CD14-positive monocyte (primary cell): ENCODE measurements at regions not wholly inside any gene's neighbourhood (a gene's known extent, or its start where the extent isn't known, plus 50 kb on each side); places are given as distances from the start of the nearest gene placed in this dataset.

Experiments
- DNase-seq, 3 donors: peaks; one replicate each; pipeline ENCODE4 v3.0.0-alpha.2; 2011 to 2022
- H2AFZ ChIP-seq: 2 replicates; pipeline ENCODE4 v1.6.0; 2012; ENCODE audit warnings: mild to moderate bottlenecking, low read depth, low read length, inconsistent platforms; ENCODE audit not compliant: insufficient read depth, poor library complexity, severe bottlenecking
- H3K27ac ChIP-seq, 2 donors: 1 replicate in 1 of 2; 2 replicates in 1 of 2; pipeline ENCODE4 v1.5.1; 2012 to 2013; ENCODE audit warnings: low read length in 2 of 2, control low read depth in 1 of 2, inconsistent platforms in 1 of 2, low read depth in 1 of 2, mild to moderate bottlenecking in 1 of 2
- H3K27me3 ChIP-seq, 2 donors: one replicate each; pipeline versions ENCODE4 v1.6.0 to v1.6.1; 2011 to 2013; ENCODE audit warnings: low read length in 2 of 2; ENCODE audit not compliant: control insufficient read depth in 2 of 2, insufficient read depth in 2 of 2
- H3K36me3 ChIP-seq, 2 donors: replicated peaks in 1 of 2; 1 replicate in 1 of 2; 2 replicates in 1 of 2; pipeline versions ENCODE4 v1.5.1 to v1.6.1; 2012 to 2013; ENCODE audit warnings: low read length in 2 of 2, control low read depth in 1 of 2, inconsistent platforms in 1 of 2, mild to moderate bottlenecking in 1 of 2; ENCODE audit not compliant: insufficient read depth in 2 of 2, control insufficient read depth in 1 of 2
- H3K4me1 ChIP-seq, 2 donors: 1 replicate in 1 of 2; 2 replicates in 1 of 2; pipeline versions ENCODE4 v1.5.1 to v1.6.1; 2012 to 2013; ENCODE audit warnings: low read length in 2 of 2, control low read depth in 1 of 2, inconsistent platforms in 1 of 2, mild to moderate bottlenecking in 1 of 2, moderate library complexity in 1 of 2; ENCODE audit not compliant: insufficient read depth in 2 of 2, control insufficient read depth in 1 of 2
- H3K4me2 ChIP-seq: replicated peaks from 2 replicates; pipeline ENCODE3; 2012; ENCODE audit warnings: low read length, moderate library complexity, mild to moderate bottlenecking; ENCODE audit not compliant: poor library complexity, severe bottlenecking; ENCODE audit errors: extremely low read depth
- H3K4me3 ChIP-seq, 3 experiments: fragments of 200-600 bp in 1 of 3; sonication (generic) in 1 of 3; replicated peaks in 1 of 3; 1 replicate in 2 of 3; 2 replicates in 1 of 3; pipeline ENCODE4 v1.5.1; 2011 to 2013; ENCODE audit warnings: low read length in 3 of 3, mild to moderate bottlenecking in 3 of 3, control low read depth in 2 of 3, low read depth in 2 of 3, inconsistent platforms in 1 of 3, moderate library complexity in 1 of 3
- H3K79me2 ChIP-seq: 2 replicates; pipeline ENCODE4 v1.6.0; 2012; ENCODE audit warnings: mild to moderate bottlenecking, control low read depth, inconsistent platforms, low read length, moderate library complexity; ENCODE audit not compliant: insufficient read depth
- H3K9ac ChIP-seq: 2 replicates; pipeline ENCODE4 v1.6.0; 2017; ENCODE audit warnings: low read length, mild to moderate bottlenecking; ENCODE audit not compliant: insufficient read depth, poor library complexity, severe bottlenecking
- H3K9me3 ChIP-seq, 2 donors: replicated peaks in 1 of 2; 1 replicate in 1 of 2; 2 replicates in 1 of 2; pipeline versions ENCODE4 v1.5.1 to v1.6.1; 2012 to 2013; ENCODE audit warnings: low read length in 2 of 2, control low read depth in 1 of 2; ENCODE audit not compliant: control insufficient read depth in 1 of 2, insufficient read depth in 1 of 2
- H4K20me1 ChIP-seq: 2 replicates; pipeline ENCODE4 v1.6.0; 2012; ENCODE audit warnings: mild to moderate bottlenecking, low read length, control low read depth, moderate library complexity; ENCODE audit not compliant: insufficient read depth
- H3K27ac Mint-ChIP-seq, 7 donors: one replicate each; pipeline ENCODE4 v1.8.0; 2020; ENCODE audit warnings: mild to moderate bottlenecking in 7 of 7, mixed read lengths in 7 of 7, moderate library complexity in 6 of 7, inconsistent platforms in 2 of 7
- H3K27me3 Mint-ChIP-seq, 3 donors: one replicate each; pipeline ENCODE4 v1.8.0; 2021 to 2022; ENCODE audit warnings: low read depth in 3 of 3, mild to moderate bottlenecking in 3 of 3, mixed read lengths in 3 of 3, moderate library complexity in 3 of 3, inconsistent platforms in 1 of 3
- H3K36me3 Mint-ChIP-seq, 2 donors: one replicate each; pipeline ENCODE4 v1.8.0; 2020; ENCODE audit warnings: mixed read lengths in 2 of 2, inconsistent platforms in 1 of 2, mild to moderate bottlenecking in 1 of 2
- H3K4me1 Mint-ChIP-seq: one replicate; pipeline ENCODE4 v1.8.0; 2020; ENCODE audit warnings: mild to moderate bottlenecking, mixed read lengths
- H3K4me3 Mint-ChIP-seq, 2 donors: one replicate each; pipeline ENCODE4 v1.8.0; 2020; ENCODE audit warnings: mild to moderate bottlenecking in 2 of 2, mixed read lengths in 2 of 2, moderate library complexity in 1 of 2
- H3K9me3 Mint-ChIP-seq, 7 donors: one replicate each; pipeline ENCODE4 v1.8.0; 2020 to 2022; ENCODE audit warnings: mixed read lengths in 7 of 7, mild to moderate bottlenecking in 6 of 7, moderate library complexity in 6 of 7, inconsistent platforms in 2 of 7
- CTCF ChIP-seq: fragments of 200-600 bp; IDR thresholded peaks from one replicate; pipeline ENCODE4 v1.8.0; 2022; ENCODE audit warnings: antibody characterized with exemption, mild to moderate bottlenecking
- WGBS: methylation state at CpG from one replicate; pipeline ENCODE4 v1.1.5; 2013; ENCODE audit warnings: missing lambda C conversion rate; ENCODE audit not compliant: insufficient coverage; 5-methylcytosine and 5-hydroxymethylcytosine counted together
- intact Hi-C, 2 donors: fragments of 100-400 bp; cut with micrococcal nuclease; formaldehyde crosslinking; loops; one replicate each; pipeline versions ENCODE4 v1.15.0 to v1.15.1; 2023

DNA sequence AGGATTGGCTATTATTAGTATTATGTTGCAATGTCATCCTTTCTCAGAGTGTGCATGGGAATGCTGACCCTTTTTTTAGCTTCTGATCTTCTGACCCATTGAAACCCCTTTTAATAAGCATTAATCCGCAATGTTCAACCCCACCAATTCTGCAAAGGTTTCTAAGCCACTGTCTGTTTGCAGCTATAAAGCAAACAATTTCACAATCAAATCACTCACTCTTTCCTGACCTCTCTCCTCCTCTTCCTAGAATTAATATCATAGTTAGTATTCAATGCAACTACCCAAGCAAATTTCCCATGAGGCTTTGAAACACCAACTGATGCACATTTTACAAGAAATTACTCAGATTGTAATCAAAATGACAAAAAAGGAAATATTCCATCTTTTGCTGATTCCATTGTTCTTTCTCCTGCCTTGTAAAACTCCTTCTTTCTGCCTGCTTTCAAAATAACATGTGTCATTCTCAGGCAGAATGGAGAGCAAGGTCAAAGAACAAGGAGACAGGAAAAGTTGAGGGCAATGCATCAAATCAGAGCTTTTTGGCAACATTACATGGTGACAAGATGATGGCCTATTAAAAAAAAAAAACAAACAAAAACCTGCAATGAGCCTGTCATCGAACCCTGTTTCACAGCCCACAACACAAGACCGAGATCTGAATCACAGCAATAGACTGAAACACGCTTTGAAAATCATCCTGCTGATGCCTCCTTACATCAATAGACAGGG, 253.2 kb upstream of the AR start:
- no peak overlapping the region for H3K4me3 Mint-ChIP-seq
- no peaks in the 10 kb centered on the region for H3K36me3 Mint-ChIP-seq
- no peaks in the 10 kb centered on the region for H3K79me2 ChIP-seq
- no peaks in the 10 kb centered on the region for H3K4me1 Mint-ChIP-seq
- no peak overlapping the region for H3K9ac ChIP-seq
- WGBS: no CpG with 5 or more reads among the region's 4 CpGs
- no peaks in the 10 kb centered on the region for H3K27me3 ChIP-seq
- no peak for TF ChIP-seq CTCF
- no peak overlapping the region for H3K4me3 ChIP-seq
- no peaks in the 10 kb centered on the region for H4K20me1 ChIP-seq
- no peak overlapping the region for H2AFZ ChIP-seq
- no peak overlapping the region for H3K27ac ChIP-seq
- DNase-seq: no peak
- peaks cover 0 to 7% (median 0%) of the 10 kb centered on the region in 7 donors for H3K9me3 Mint-ChIP-seq
- H3K4me2 ChIP-seq: no peak overlapping the region
- no peaks in the 10 kb centered on the region for H3K9me3 ChIP-seq
- intact Hi-C loops: no loop called here
- H3K27me3 Mint-ChIP-seq: peaks cover 0 to 2% (median 0%) of the 10 kb centered on the region in 3 donors
- no peaks in the 10 kb centered on the region for H3K36me3 ChIP-seq
- H3K4me1 ChIP-seq: no peaks in the 10 kb centered on the region
- H3K27ac Mint-ChIP-seq: no peak overlapping the region

DNA sequence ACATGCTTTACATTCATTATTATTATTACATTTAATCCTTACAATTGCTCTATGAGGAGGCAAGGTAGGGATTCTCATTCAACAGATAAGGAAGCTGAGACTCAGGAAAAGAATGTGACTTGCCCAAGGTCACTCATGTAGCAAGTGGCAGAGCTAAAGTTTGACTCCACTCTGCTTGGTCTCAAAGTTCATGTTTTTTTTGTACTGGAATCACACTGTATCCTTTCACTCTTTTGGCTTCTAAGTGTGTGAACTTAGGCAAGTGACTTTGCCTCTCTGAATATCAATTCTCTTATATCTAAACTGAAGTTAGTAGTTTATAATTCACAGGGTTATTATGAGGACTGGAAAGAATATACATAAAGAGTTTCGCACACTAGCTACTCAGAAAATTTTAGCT, 247.9 kb upstream of the AR start:
- TF ChIP-seq CTCF: no peak
- H3K9me3 ChIP-seq: peaks cover 5 to 11% of the 10 kb centered on the region in 2 donors

More for the DNA sequence above, 247.9 kb upstream of the AR start:
- Mint-ChIP-seq H3K36me3 (no peaks in the 10 kb centered on the region), H3K4me1 (no peaks in the 10 kb centered on the region), H3K27ac (no peak overlapping the region), H3K4me3 (no peak overlapping the region), H3K9me3 (peaks cover 0 to 10% (median 3%) of the 10 kb centered on the region in 7 donors), H3K27me3 (peaks cover 0 to 1% (median 0%) of the 10 kb centered on the region in 3 donors)
- no peak overlapping the region for H3K4me2 ChIP-seq
- no peak overlapping the region for H3K9ac ChIP-seq
- no peaks in the 10 kb centered on the region for H3K79me2 ChIP-seq
- no peaks in the 10 kb centered on the region for H3K36me3 ChIP-seq
- H3K27me3 ChIP-seq: no peaks in the 10 kb centered on the region
- H3K4me3 ChIP-seq: no peak overlapping the region
- H2AFZ ChIP-seq: no peak overlapping the region
- no CpG with 5 or more reads among the region's 1 CpG for WGBS
- intact Hi-C loops: no loop called here
- no peaks in the 10 kb centered on the region for H3K4me1 ChIP-seq
- no peak overlapping the region for H3K27ac ChIP-seq
- no peaks in the 10 kb centered on the region for H4K20me1 ChIP-seq
- no peak for DNase-seq
